IPS-15b (cell line): ENCODE measurements at regions not wholly inside any gene's neighbourhood (a gene's known extent, or its start where the extent isn't known, plus 50 kb on each side); places are given as distances from the start of the nearest gene placed in this dataset.
"Not testable (repeated sequence)": the region's sequence is repeated elsewhere in the genome, so short reads cannot be mapped to it uniquely, and the experiment has no call there.

Experiments
- H3K27me3 ChIP-seq: one replicate; pipeline ENCODE4 v1.6.1; 2013; ENCODE audit warnings: low read length; ENCODE audit not compliant: control insufficient read depth, insufficient read depth
- H3K36me3 ChIP-seq: one replicate; pipeline ENCODE4 v1.6.1; 2013; ENCODE audit warnings: low read length; ENCODE audit not compliant: control insufficient read depth, insufficient read depth
- H3K4me1 ChIP-seq: one replicate; pipeline ENCODE4 v1.6.1; 2013; ENCODE audit warnings: mild to moderate bottlenecking, low read length; ENCODE audit not compliant: control insufficient read depth, insufficient read depth
- H3K4me3 ChIP-seq: one replicate; pipeline ENCODE4 v1.5.1; 2013; ENCODE audit warnings: low read depth, low read length
- H3K9ac ChIP-seq: one replicate; pipeline ENCODE4 v1.6.1; 2013; ENCODE audit warnings: low read depth, mild to moderate bottlenecking, low read length
- H3K9me3 ChIP-seq: one replicate; pipeline ENCODE4 v1.6.1; 2013; ENCODE audit warnings: mild to moderate bottlenecking, low read length; ENCODE audit not compliant: control insufficient read depth, insufficient read depth

DNA sequence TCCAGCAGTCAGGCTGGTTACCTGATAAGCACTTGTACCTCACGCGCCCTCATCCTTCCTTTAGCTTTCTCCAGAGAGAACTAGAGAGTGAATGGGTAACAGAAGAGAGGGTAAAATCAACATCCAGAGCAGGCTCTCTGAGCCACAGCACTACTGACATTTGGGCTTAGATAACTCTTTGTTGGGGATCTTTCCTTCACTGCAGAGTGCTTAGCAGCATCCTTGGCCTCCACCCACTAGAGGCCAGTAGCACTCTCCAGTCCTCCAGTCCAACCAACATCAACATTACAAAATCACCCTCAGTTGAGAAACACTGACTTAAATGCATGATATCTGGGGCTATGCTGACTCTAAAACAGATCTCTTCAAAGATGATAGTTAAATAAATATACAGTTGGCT lies 220.7 kb downstream of the TACR3 start:
- Histone ChIP-seq H3K36me3 (no peaks in the 10 kb centered on the region), H3K4me3 (no peak overlapping the region), H3K27me3 (no peaks in the 10 kb centered on the region), H3K4me1 (no peaks in the 10 kb centered on the region), H3K9ac (no peak overlapping the region), H3K9me3 (no peaks in the 10 kb centered on the region)

DNA sequence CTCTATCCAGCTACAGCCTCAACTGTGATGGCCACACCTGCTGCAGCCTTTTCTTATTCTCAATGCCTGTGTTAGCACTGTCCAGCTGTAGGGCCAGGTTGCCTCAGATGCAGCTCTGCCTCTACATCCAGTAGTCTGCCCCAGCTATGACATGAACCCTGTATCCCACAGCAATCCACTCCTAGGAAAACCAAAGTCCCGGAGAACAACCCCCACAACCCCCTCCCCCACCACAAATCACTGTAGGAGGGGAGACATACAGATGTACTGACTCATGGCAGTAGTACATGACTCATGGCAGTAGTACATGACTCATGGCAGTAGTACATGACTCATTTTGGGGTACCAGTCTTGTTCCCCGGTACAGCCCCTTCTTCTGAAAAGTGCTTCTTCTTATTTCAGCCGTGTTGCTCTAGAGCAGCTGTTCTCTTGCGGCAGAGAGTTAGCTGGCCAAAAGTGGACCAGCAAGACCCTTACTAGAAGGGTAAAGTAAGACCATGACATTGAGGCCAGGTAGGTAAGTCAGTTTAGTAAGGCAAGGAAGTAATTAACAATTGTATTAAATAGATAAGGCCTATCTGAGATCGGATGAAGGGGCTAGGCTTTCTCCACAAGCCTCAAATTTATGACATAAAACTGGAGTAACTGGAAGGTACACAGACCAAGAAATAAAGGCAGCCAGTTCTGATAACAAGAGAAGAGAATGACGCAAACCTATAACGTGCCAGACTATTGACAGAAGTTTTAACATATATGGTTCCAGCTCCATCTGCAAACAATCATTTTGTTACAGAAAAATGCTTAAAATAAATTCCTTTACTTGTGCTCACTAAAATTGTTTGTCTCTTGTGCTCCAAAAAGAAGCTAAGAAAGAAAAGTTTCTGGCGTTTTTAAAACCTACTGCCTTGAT lies 221.4 kb downstream of the TACR3 start:
- H3K4me3 ChIP-seq = no peak overlapping the region
- H3K4me1 ChIP-seq = no peaks in the 10 kb centered on the region
- H3K27me3 ChIP-seq = no peaks in the 10 kb centered on the region
- H3K36me3 ChIP-seq = no peaks in the 10 kb centered on the region
- no peaks in the 10 kb centered on the region for H3K9me3 ChIP-seq
- no peak overlapping the region for H3K9ac ChIP-seq

DNA sequence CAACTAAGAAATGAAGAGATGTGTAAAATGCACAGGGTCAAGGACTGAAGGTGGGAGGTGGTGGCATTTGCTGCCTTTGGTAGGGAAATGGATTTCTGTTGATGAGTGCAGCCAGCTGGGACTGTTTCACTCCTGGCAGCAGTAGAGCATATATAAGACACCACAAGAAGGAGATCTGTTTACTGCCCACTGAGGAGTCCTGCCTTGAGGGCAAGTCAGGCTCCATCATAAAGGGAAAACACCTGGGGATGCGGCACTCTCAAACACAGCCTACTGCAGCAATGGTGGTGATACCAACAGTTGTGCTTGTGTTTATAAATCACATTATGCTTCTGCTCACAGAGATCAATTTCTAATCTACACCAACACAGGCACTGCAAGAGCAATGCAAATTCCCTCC lies 222.1 kb downstream of the TACR3 start:
- Histone ChIP-seq H3K27me3 (no peaks in the 10 kb centered on the region), H3K9me3 (no peaks in the 10 kb centered on the region), H3K4me3 (no peak overlapping the region), H3K36me3 (no peaks in the 10 kb centered on the region), H3K9ac (no peak overlapping the region), H3K4me1 (no peaks in the 10 kb centered on the region)

DNA sequence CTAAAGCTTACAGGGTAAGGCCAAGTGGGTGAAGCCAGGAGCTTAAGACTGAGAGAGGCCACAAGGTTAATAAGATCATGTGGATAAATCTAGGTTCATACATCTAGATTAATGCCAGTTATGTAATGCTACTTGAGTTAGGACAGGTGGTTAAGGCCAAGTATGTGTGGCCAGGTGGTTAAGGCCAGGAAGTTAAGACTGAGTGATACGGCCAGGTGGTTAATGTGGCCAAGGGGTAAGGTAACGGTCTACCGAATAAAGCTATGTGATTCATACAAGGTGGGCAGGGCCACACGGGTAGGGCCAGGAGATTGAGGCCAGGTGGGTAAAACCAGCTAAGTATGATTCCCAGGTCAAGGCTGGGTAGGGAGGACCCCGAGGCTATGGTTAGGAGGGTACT lies 223.0 kb downstream of the TACR3 start:
- Histone ChIP-seq H3K9ac (no peak overlapping the region), H3K4me1 (no peaks in the 10 kb centered on the region), H3K4me3 (no peak overlapping the region), H3K36me3 (no peaks in the 10 kb centered on the region), H3K27me3 (no peaks in the 10 kb centered on the region), H3K9me3 (no peaks in the 10 kb centered on the region)

DNA sequence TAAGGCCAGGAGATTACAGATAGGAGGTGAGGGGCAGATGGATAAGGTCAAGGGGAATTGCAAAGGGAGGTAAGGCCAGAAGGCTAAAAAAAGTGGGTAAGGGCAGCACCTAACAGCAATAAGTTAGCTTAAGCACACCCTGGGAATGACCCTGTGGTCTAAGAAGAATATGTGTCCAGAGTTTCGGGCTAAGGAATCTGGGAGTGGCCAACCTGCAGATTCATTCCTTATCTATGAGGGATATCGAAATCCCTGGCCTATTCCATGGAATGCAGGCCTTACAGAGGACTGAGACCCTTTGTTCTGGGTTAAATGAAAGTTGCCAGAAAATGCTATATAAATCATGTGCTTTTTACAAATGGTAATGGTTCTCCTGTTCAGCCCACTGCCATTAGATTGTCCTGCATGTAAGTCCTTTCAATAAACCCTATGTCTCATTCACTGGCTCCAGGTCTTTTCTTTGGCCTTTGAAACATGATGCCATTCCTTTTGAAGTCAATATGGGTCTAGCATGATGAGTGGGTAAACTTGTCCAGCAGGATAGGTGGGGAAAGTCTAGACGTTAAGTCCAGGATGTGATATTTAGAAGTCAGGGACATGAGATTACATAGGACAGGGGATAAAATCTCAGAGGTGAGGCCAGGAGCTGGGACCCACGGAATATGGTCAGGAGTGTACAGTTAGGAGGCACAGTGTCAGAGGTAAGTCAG lies 226.2 kb downstream of the TACR3 start:
- Histone ChIP-seq H3K27me3 (no peaks in the 10 kb centered on the region), H3K4me1 (no peaks in the 10 kb centered on the region), H3K9ac (no peak overlapping the region), H3K9me3 (no peaks in the 10 kb centered on the region), H3K4me3 (no peak overlapping the region), H3K36me3 (no peaks in the 10 kb centered on the region)

DNA sequence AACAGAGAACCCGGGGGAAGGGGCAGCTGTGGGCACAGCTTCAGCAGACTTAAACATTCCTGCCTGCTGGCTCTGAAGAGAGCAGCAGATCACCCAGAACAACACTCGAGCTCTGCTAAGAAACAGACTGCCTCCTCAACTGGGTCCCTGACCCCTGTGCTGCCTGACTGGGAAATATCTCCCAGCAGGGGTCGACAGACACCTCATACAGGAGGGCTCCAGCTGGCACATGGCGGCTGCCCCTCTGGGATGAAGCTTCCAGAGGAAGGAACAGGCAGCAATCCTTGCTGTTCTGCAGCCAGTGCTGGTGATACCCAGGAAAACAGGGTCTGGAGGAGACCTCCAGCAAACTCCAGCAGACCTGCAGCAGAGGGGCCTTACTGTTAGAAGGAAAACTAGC lies 234.5 kb downstream of the TACR3 start:
- not testable (repeated sequence) for H3K27me3 ChIP-seq, H3K9me3 ChIP-seq, H3K36me3 ChIP-seq, H3K4me1 ChIP-seq, H3K4me3 ChIP-seq, H3K9ac ChIP-seq

DNA sequence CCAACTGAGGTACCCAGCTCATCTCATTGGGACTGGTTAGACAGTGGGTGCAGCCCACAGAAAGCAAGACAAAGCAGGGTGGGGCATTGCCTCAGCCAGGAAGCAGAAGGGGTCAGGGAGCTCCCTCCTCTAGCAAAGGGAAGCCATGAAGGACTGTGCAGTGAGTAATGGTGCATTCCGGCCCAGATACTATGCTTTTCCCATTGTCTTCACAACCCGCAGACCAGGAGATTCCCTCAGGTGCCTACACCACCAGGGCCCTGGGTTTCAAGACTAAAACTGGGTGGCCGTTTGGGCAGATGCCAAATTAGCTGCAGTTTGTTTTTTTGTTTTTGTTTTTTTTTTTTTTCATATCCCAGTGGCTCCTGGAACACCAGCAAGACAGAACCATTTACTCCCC lies 235.3 kb downstream of the TACR3 start:
- H3K4me3 ChIP-seq = no peak overlapping the region
- no peaks in the 10 kb centered on the region for H3K36me3 ChIP-seq
- H3K27me3 ChIP-seq = no peaks in the 10 kb centered on the region
- H3K9ac ChIP-seq = no peak overlapping the region
- no peaks in the 10 kb centered on the region for H3K9me3 ChIP-seq
- no peaks in the 10 kb centered on the region for H3K4me1 ChIP-seq

DNA sequence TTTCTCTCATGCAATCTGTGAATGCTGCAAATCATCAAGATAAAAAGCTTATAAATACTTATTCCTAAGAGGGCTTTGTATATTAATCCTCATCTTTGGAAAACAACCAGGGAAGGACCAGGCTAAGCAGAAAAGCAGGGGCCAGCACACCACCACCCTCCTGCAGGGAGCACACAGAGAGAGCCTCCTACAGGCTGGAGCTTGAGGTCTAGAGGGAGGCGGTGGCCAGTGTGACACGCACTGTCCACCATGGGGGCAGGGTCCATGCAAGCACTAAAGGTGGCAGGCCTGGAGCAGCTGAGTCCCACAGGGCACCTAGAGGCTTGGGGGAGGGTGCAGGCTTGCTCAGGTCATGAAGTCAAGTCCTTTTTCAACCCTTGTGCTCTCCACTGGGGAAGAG lies 236.9 kb downstream of the TACR3 start:
- H3K4me1 ChIP-seq = no peaks in the 10 kb centered on the region
- no peaks in the 10 kb centered on the region for H3K9me3 ChIP-seq
- H3K36me3 ChIP-seq = no peaks in the 10 kb centered on the region
- no peak overlapping the region for H3K9ac ChIP-seq
- H3K4me3 ChIP-seq = no peak overlapping the region
- no peaks in the 10 kb centered on the region for H3K27me3 ChIP-seq

DNA sequence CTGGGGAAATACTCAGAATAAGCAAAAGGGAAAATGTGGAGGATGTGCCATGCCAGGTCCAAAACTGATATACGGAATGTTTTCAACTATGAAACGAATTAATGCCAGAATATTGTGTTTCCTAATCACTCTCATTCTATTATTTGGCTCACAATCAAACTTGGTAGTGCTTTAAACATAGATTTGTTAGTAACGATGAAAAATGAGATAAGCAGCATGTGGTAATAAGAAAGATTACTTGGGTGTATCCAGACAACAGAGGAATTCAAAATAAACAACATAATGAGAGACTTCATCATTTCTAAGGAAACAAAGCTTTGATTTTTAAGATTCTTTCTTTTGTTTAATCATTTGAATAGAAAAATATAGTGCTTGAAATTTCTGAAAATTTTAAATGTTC lies 237.3 kb downstream of the TACR3 start:
- Histone ChIP-seq H3K4me1 (no peaks in the 10 kb centered on the region), H3K27me3 (no peaks in the 10 kb centered on the region), H3K4me3 (no peak overlapping the region), H3K9ac (no peak overlapping the region), H3K36me3 (no peaks in the 10 kb centered on the region), H3K9me3 (no peaks in the 10 kb centered on the region)

DNA sequence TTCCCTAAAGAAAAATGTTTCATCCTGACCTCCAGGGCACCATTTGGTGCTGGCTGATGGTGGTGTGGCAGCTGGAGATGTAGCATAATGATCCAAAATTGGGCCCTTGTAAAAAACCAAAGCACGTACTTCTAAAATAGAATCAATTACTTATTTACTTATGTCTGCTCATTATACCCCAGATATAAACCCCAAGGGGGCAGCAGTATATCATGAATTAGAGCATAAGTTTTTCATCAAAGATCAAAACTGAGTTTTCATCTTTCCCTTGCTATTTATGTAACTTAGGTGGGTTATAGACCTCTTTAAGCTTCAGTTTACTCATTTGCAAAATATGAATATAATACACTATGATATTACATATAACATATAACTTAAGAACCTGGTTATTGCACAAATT lies 241.1 kb downstream of the TACR3 start:
- H3K9me3 ChIP-seq = no peaks in the 10 kb centered on the region
- no peaks in the 10 kb centered on the region for H3K36me3 ChIP-seq
- no peak overlapping the region for H3K4me3 ChIP-seq
- no peak overlapping the region for H3K9ac ChIP-seq
- no peaks in the 10 kb centered on the region for H3K27me3 ChIP-seq
- no peaks in the 10 kb centered on the region for H3K4me1 ChIP-seq

DNA sequence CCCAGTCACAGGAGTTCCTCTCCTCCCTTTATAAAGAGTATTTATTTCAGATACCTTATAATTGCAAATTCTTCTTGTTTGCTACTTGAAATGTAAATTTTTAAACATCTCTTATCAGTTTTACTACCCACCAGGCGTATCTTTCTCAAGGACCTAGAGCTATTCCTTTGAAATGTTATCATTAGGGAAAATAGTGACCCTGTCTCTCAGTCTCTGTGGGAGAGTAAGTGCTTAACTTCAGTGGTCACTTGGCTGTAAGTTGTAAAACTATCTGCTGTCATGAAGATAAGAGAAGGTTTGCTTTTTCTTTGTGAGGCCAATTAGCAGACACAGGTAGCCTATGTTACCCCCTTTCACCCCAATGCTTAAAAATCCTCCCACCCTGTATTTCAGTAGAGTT lies 241.6 kb downstream of the TACR3 start:
- Histone ChIP-seq H3K9me3 (no peaks in the 10 kb centered on the region), H3K4me3 (no peak overlapping the region), H3K27me3 (no peaks in the 10 kb centered on the region), H3K9ac (no peak overlapping the region), H3K4me1 (no peaks in the 10 kb centered on the region), H3K36me3 (no peaks in the 10 kb centered on the region)

DNA sequence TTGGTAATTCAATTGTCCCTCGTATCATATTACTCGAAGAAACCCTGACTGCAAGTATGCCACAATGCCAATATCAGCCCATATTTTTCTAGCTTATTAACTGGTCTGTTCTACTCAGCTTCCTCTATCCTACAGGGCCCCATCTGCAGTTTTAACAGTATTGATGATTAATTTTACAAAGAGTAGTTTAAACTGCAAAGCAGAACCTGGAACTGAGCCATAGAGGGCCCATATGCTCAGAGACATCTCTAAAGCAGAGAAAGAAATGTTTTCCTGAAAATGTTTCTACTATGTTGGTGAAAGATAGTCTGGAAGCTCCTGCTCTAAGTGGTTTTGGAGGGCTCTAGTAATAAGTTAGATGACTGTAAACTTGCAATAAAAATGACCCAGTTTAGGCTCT lies 259.4 kb upstream of the CENPE start:
- no peaks in the 10 kb centered on the region for H3K27me3 ChIP-seq
- H3K36me3 ChIP-seq = no peaks in the 10 kb centered on the region
- H3K4me1 ChIP-seq = no peaks in the 10 kb centered on the region
- no peak overlapping the region for H3K9ac ChIP-seq
- H3K9me3 ChIP-seq = no peaks in the 10 kb centered on the region
- no peak overlapping the region for H3K4me3 ChIP-seq
